ENCODE measurements at regions not wholly inside any gene's neighbourhood (a gene's known extent, or its start where the extent isn't known, plus 50 kb on each side); places are given as distances from the start of the nearest gene placed in this dataset.

DNA sequence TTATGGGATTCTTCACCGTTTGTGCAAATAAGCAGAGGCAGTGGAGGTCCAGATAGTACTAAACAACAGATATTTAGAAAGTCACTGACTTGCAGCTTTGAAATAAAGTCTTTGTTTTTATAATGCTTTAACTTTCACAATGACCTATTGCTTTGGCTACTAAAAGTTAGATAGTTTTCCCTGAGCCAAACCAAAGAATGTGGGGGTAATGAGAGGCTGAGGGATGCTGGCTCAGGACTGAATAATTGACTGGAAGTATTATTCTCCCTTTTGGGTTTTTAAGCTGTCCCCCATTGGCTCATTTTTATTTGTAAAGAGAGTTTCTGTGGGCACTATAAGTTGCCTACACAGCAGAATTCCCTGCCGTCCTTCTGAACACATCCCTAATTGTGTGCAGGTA, 99.2 kb upstream of the ACTBL2 start:
- TF ChIP-seq CTCF (IDR thresholded peaks at IDR 0.05; ENCODE audit: low read length, missing control alignments) = no peak
- H3K4me3 ChIP-seq (replicated peaks; ENCODE audit: low read depth, low read length) = no peak overlapping the region
- no peak for DNase-seq (ENCODE audit: low read depth)

DNA sequence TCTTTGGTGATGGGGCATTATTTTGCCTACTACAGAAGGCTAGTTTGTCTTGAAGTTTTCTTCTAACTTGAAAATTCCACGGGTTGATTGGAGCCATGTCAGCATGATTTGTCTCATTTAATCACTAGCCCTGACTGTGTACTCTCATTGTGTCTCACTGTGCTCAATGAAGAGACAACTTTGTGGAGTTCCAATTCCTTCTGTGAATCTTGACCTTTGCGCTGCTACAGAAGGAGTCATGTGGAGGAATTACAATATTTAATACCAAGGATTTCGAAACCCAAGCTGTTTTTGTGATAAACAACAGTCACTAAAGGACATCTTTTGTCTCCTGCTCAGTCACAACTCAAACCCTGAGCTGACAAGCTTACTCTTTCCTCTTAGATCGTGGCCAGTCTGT, 98.6 kb upstream of the ACTBL2 start:
- no peak overlapping the region for H3K4me3 ChIP-seq (replicated peaks; ENCODE audit: low read depth, low read length)
- no peak for TF ChIP-seq CTCF (IDR thresholded peaks at IDR 0.05; ENCODE audit: low read length, missing control alignments)
- DNase-seq (ENCODE audit: low read depth) = no peak

- no peak for DNase-seq (ENCODE audit: low read depth)
- H3K4me3 ChIP-seq (replicated peaks; ENCODE audit: low read depth, low read length) = no peak overlapping the region
- no peak for TF ChIP-seq CTCF (IDR thresholded peaks at IDR 0.05; ENCODE audit: low read length, missing control alignments)
Observed at GRCh38 chr5:57577432-57578175, 95.0 kb upstream of the ACTBL2 start.

GRCh38 chr5:57576317-57576716, 93.7 kb upstream of the ACTBL2 start:
- no peak for TF ChIP-seq CTCF (IDR thresholded peaks at IDR 0.05; ENCODE audit: low read length, missing control alignments)
- H3K4me3 ChIP-seq (replicated peaks; ENCODE audit: low read depth, low read length) = no peak overlapping the region
- DNase-seq (ENCODE audit: low read depth) = no peak

- TF ChIP-seq CTCF (IDR thresholded peaks at IDR 0.05; ENCODE audit: low read length, missing control alignments) = no peak
- DNase-seq (ENCODE audit: low read depth) = no peak
Observed at GRCh38 chr5:57575839-57576238, 93.2 kb upstream of the ACTBL2 start.

GRCh38 chr5:57572461-57572860, 89.8 kb upstream of the ACTBL2 start:
- no peak for DNase-seq (ENCODE audit: low read depth)
- no peak overlapping the region for H3K4me3 ChIP-seq (replicated peaks; ENCODE audit: low read depth, low read length)
- no peak for TF ChIP-seq CTCF (IDR thresholded peaks at IDR 0.05; ENCODE audit: low read length, missing control alignments)

More at GRCh38 chr5:57575839-57576238, 93.2 kb upstream of the ACTBL2 start:
- H3K4me3 ChIP-seq (replicated peaks; ENCODE audit: low read depth, low read length) = no peak overlapping the region

GRCh38 chr5:57569601-57570000, 87.0 kb upstream of the ACTBL2 start:
- no peak for DNase-seq (ENCODE audit: low read depth)
- H3K4me3 ChIP-seq (replicated peaks; ENCODE audit: low read depth, low read length) = no peak overlapping the region
- TF ChIP-seq CTCF (IDR thresholded peaks at IDR 0.05; ENCODE audit: low read length, missing control alignments) = no peak
